OCI-LY7 (cell line): ENCODE measurements at regions not wholly inside any gene's neighbourhood (a gene's known extent, or its start where the extent isn't known, plus 50 kb on each side); places are given as distances from the start of the nearest gene placed in this dataset.

Experiments used
- BruUV-seq: library from RNA; stranded (reverse); fragments of 400-500 nt; replicated peaks from 2 replicates; lab custom pipeline; 2021; lab: Mats Ljungman, UMichigan
- CTCF ChIA-PET: fragments of 300-600 bp; sonication (Branson Sonifier 250); formaldehyde crosslinking; loops from one replicate; lab custom pipeline; 2022; ENCODE audit warnings: antibody characterized with exemption; ENCODE audit not compliant: unreplicated experiment; lab: Charles Lee
- POLR2A ChIA-PET: fragments of 300-600 bp; sonication (Branson Sonifier 250); formaldehyde crosslinking; loops from one replicate; lab custom pipeline; 2022; ENCODE audit warnings: antibody characterized with exemption; lab: Charles Lee
- DNase-seq: peaks from one replicate; pipeline ENCODE4 v3.0.0-alpha.2; 2015; ENCODE audit warnings: low spot score
- H2AFZ ChIP-seq: fragments of 200-600 bp; sonication (generic), shearing (Covaris generic); 2 replicates; pipeline ENCODE4 v1.6.1; 2014; ENCODE audit warnings: mild to moderate bottlenecking, antibody characterized with exemption, low read length, moderate library complexity
- H3K27ac ChIP-seq: fragments of 200-600 bp; sonication (generic); 2 replicates; pipeline ENCODE4 v1.5.1; 2014; ENCODE audit warnings: mixed run types, low read depth, mild to moderate bottlenecking, moderate library complexity, low read length, inconsistent platforms; ENCODE audit not compliant: poor library complexity, severe bottlenecking
- H3K36me3 ChIP-seq: fragments of 200-600 bp; sonication (generic); 2 replicates; pipeline ENCODE4 v1.6.1; 2014; ENCODE audit warnings: mild to moderate bottlenecking, antibody characterized with exemption, low read length, moderate library complexity, mixed read lengths; ENCODE audit not compliant: insufficient read depth
- H3K4me1 ChIP-seq: fragments of 200-600 bp; sonication (generic); 2 replicates; pipeline ENCODE4 v1.5.1; 2014; ENCODE audit warnings: mild to moderate bottlenecking, low read length; ENCODE audit not compliant: insufficient read depth, poor library complexity, severe bottlenecking
- H3K4me2 ChIP-seq: fragments of 200-600 bp; sonication (generic); 2 replicates; pipeline ENCODE4 v1.6.1; 2014; ENCODE audit warnings: mild to moderate bottlenecking, low read length
- H3K4me3 ChIP-seq: fragments of 200-600 bp; sonication (generic); 2 replicates; pipeline ENCODE4 v1.5.1; 2014; ENCODE audit warnings: mild to moderate bottlenecking, low read depth, low read length; ENCODE audit not compliant: poor library complexity, severe bottlenecking
- H3K79me2 ChIP-seq: fragments of 200-600 bp; sonication (generic); 2 replicates; pipeline ENCODE4 v1.6.1; 2016; ENCODE audit warnings: low read depth, mild to moderate bottlenecking, low read length, moderate library complexity, mixed read lengths; ENCODE audit not compliant: insufficient read depth
- H3K9me2 ChIP-seq: fragments of 200-600 bp; sonication (generic); 2 replicates; pipeline ENCODE4 v1.6.1; 2016; ENCODE audit warnings: mild to moderate bottlenecking, low read length, mixed read lengths; ENCODE audit not compliant: insufficient read depth
- H3K9me3 ChIP-seq: fragments of 200-600 bp; sonication (generic); 2 replicates; pipeline ENCODE4 v1.6.1; 2014; ENCODE audit warnings: mild to moderate bottlenecking, mixed run types, low read length, mixed read lengths
- H4K20me1 ChIP-seq: fragments of 200-600 bp; sonication (generic); 2 replicates; pipeline ENCODE4 v1.6.1; 2014; ENCODE audit warnings: mild to moderate bottlenecking, antibody characterized with exemption, low read length, moderate library complexity, mixed read lengths; ENCODE audit not compliant: insufficient read depth
- CTCF ChIP-seq: fragments of 200-600 bp; sonication (generic); conservative IDR thresholded peaks from 2 replicates; pipeline ENCODE4 v1.5.1; 2014; ENCODE audit warnings: mild to moderate bottlenecking, antibody characterized with exemption, low read length, moderate library complexity, mixed read lengths
- EZH2phosphoT487 ChIP-seq: fragments of 200-600 bp; sonication (generic); IDR thresholded peaks from 2 replicates; pipeline ENCODE4 v1.6.1; 2018; ENCODE audit warnings: low read depth, borderline replicate concordance, mild to moderate bottlenecking, mixed run types, antibody characterized with exemption, low read length, moderate library complexity, mixed read lengths
- intact Hi-C: fragments of 100-400 bp; cut with micrococcal nuclease; formaldehyde crosslinking; loops from one replicate; pipeline ENCODE4 v1.10.0; 2022; ENCODE audit not compliant: unreplicated experiment

GRCh38 chr1:83090195-83090594, 908.7 kb downstream of the TTLL7 start:
- intact Hi-C loops = no loop called here
- BruUV-seq = no TSS peak
- Histone ChIP-seq H3K9me3 (no peaks in the 10 kb centered on the region), H3K4me3 (no peak overlapping the region), H3K4me2 (no peak overlapping the region), H3K9me2 (no peaks in the 10 kb centered on the region), H3K79me2 (no peaks in the 10 kb centered on the region), H3K36me3 (no peaks in the 10 kb centered on the region), H2AFZ (no peak overlapping the region), H4K20me1 (no peaks in the 10 kb centered on the region), H3K27ac (no peak overlapping the region), H3K4me1 (no peaks in the 10 kb centered on the region)
- DNase-seq = no peak
- ChIA-PET CTCF (no interaction called here), POLR2A (no interaction called here)
- TF ChIP-seq CTCF (no peak), EZH2phosphoT487 (no peak)

DNA sequence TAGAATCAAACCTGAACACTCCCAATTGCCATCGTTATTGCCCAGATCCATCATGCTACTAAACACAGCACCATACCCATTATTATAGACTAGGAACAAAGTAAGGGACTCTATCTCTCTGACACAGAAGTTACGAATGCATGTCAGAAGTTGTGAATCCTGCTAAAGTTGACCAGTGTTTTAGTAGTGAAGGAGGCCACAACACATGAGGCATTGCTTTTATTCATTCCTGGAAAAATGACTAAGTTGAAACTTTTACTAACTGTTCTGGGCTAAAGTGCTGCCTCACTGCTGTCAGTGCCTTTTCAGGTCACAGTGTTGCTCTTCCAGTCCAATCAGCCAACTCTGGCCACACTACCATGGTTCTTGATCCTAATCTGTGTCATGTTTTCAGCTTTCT, 911.1 kb downstream of the TTLL7 start:
- Histone ChIP-seq H2AFZ (no peak overlapping the region), H3K79me2 (no peaks in the 10 kb centered on the region), H3K4me3 (no peak overlapping the region), H3K27ac (no peak overlapping the region), H3K36me3 (no peaks in the 10 kb centered on the region), H3K9me2 (no peaks in the 10 kb centered on the region; the same call in 1 of the 2 replicates), H4K20me1 (no peaks in the 10 kb centered on the region), H3K4me2 (no peak overlapping the region), H3K9me3 (no peaks in the 10 kb centered on the region), H3K4me1 (no peaks in the 10 kb centered on the region)
- CTCF ChIA-PET = no interaction called here
- POLR2A ChIA-PET = no interaction called here
- no peak for DNase-seq
- intact Hi-C loops = no loop called here
- TF ChIP-seq EZH2phosphoT487 = no peak
- no peak for TF ChIP-seq CTCF
- no TSS peak for BruUV-seq

GRCh38 chr1:83086986-83087512, 911.9 kb downstream of the TTLL7 start:
- no peak overlapping the region for H3K4me2 ChIP-seq
- H3K36me3 ChIP-seq = no peaks in the 10 kb centered on the region
- ChIA-PET POLR2A (no interaction called here), CTCF (no interaction called here)
- no peaks in the 10 kb centered on the region for H3K4me1 ChIP-seq
- H2AFZ ChIP-seq = no peak overlapping the region
- no peak overlapping the region for H3K27ac ChIP-seq
- no peak for TF ChIP-seq CTCF
- no peak for TF ChIP-seq EZH2phosphoT487
- intact Hi-C loops = no loop called here
- no peak for DNase-seq
- H3K9me3 ChIP-seq = no peaks in the 10 kb centered on the region
- H3K4me3 ChIP-seq = no peak overlapping the region
- no peaks in the 10 kb centered on the region; the same call in 1 of the 2 replicates for H3K9me2 ChIP-seq
- H3K79me2 ChIP-seq = no peaks in the 10 kb centered on the region
- no TSS peak for BruUV-seq
- no peaks in the 10 kb centered on the region for H4K20me1 ChIP-seq
